Fibroblast of mammary gland (primary cell): ENCODE measurements at regions not wholly inside any gene's neighbourhood (a gene's known extent, or its start where the extent isn't known, plus 50 kb on each side); places are given as distances from the start of the nearest gene placed in this dataset.

Experiments used
- DNase-seq: peaks from one replicate; pipeline ENCODE4 v3.0.0-alpha.2; 2010; ENCODE audit warnings: low read depth
- H3K4me3 ChIP-seq: 2 replicates; pipeline ENCODE4 v1.5.1; 2011; ENCODE audit warnings: low read depth, mild to moderate bottlenecking, low read length, moderate library complexity; ENCODE audit not compliant: control insufficient read depth
- CTCF ChIP-seq: conservative IDR thresholded peaks from 2 replicates; pipeline ENCODE4 v1.5.1; 2011; ENCODE audit warnings: low read depth, low read length, inconsistent platforms; ENCODE audit not compliant: control insufficient read depth, insufficient read depth

- no peak for TF ChIP-seq CTCF
- no peak overlapping the region for H3K4me3 ChIP-seq
- DNase-seq = no peak
Measured at GRCh38 chr13:78999494-78999893, 340.5 kb upstream of the OBI1 start.

GRCh38 chr13:78998630-78999315, 339.8 kb upstream of the OBI1 start:
- no peak overlapping the region for H3K4me3 ChIP-seq
- no peak for TF ChIP-seq CTCF
- no peak for DNase-seq

GRCh38 chr13:78997902-78998629, 339.1 kb upstream of the OBI1 start:
- no peak for DNase-seq
- H3K4me3 ChIP-seq = no peak overlapping the region
- no peak for TF ChIP-seq CTCF

GRCh38 chr13:78993792-78994191, 334.8 kb upstream of the OBI1 start:
- no peak for TF ChIP-seq CTCF
- DNase-seq = no peak
- no peak overlapping the region for H3K4me3 ChIP-seq

- H3K4me3 ChIP-seq = no peak overlapping the region
- no peak for TF ChIP-seq CTCF
- no peak for DNase-seq
Measured at GRCh38 chr13:78981913-78982312, 323.0 kb upstream of the OBI1 start.

GRCh38 chr13:78979349-78979748, 320.4 kb upstream of the OBI1 start:
- H3K4me3 ChIP-seq = no peak overlapping the region
- TF ChIP-seq CTCF = no peak
- no peak for DNase-seq
